H1 (cell line): ENCODE measurements at regions not wholly inside any gene's neighbourhood (a gene's known extent, or its start where the extent isn't known, plus 50 kb on each side); places are given as distances from the start of the nearest gene placed in this dataset.

Experiments
- SP2 ChIP-seq: IDR thresholded peaks from 2 replicates; pipeline ENCODE4 v1.6.1; 2012; ENCODE audit warnings: mild to moderate bottlenecking, low read length, inconsistent platforms
- TAF7 ChIP-seq: optimal IDR thresholded peaks from 2 replicates; pipeline ENCODE3; 2011; ENCODE audit warnings: low read depth, mild to moderate bottlenecking, inconsistent platforms, low read length, moderate library complexity, borderline replicate concordance
- TF ChIP-seq, protein P1 (sequence below): IDR thresholded peaks from 2 replicates; pipeline ENCODE4 v1.6.1; 2011; ENCODE audit warnings: low read depth, mild to moderate bottlenecking, low read length; ENCODE audit not compliant: insufficient read depth

DNA sequence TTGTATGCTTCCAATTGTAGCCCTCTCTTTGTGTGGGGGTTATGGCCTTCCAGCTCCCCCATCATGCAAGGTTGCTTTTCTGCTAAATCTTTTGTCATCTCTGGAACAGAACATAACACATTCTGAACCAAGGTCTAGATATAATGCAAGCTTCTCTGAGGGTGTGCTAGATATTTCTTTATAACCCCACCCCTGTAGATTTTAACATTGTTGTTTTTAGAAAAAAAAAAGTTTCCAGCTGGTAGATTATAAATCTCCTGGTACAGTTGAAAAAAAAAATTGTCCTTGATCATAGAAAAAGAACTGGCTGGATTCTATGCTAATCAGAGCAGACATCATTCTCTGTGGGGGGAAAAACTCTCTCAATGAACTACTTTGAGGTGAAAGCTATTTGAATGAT, 363.3 kb downstream of the METTL15 start (continued):
- TF ChIP-seq TAF7: no peak
- no peak for TF ChIP-seq SP2
- TF ChIP-seq, protein P1, sequence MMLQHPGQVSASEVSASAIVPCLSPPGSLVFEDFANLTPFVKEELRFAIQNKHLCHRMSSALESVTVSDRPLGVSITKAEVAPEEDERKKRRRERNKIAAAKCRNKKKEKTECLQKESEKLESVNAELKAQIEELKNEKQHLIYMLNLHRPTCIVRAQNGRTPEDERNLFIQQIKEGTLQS: no peak
